ENCODE measurements at regions not wholly inside any gene's neighbourhood (a gene's known extent, or its start where the extent isn't known, plus 50 kb on each side); places are given as distances from the start of the nearest gene placed in this dataset.

GRCh38 chr10:36424502-36424901 is 700.9 kb upstream of the ANKRD30A start:
- TF ChIP-seq CTCF (IDR thresholded peaks at IDR 0.05), result no peak
- TF ChIP-seq POLR2A (IDR thresholded peaks at IDR 0.05), result no peak

Measured in lower leg skin (tissue), 3 donors.